Ecto neural progenitor cell (in vitro differentiated cells): ENCODE measurements at regions not wholly inside any gene's neighbourhood (a gene's known extent, or its start where the extent isn't known, plus 50 kb on each side); places are given as distances from the start of the nearest gene placed in this dataset.

ENCODE experiments used
- DNase-seq: peaks from one replicate; pipeline ENCODE4 v3.0.0-alpha.2; 2018; ENCODE audit warnings: low spot score

DNA sequence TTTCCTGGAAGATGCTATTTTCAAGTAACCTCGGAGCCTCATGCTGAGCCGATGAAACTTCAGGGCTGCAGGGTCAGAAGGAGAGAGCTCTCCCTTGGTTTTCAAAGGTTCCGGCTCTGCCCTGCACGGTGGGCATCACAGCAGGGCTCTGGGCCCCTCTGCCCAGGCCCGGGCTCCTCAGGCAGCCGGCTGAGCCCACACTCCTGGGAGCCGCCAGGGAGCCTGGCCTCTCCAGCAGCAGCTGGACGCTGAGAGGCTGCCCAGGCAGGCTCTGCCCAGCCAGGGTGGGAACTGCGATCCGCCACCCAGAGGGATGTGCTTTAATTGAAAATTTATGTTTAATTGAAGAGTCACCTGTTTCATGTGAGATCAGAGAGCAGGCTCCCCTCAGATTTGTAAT is 97.5 kb upstream of the MGMT start:
- no peak for DNase-seq

- DNase-seq, result no peak
Observed at GRCh38 chr10:129371541-129371940, 95.5 kb upstream of the MGMT start.

GRCh38 chr10:129372172-129372571 is 94.9 kb upstream of the MGMT start:
- DNase-seq, result no peak

DNA sequence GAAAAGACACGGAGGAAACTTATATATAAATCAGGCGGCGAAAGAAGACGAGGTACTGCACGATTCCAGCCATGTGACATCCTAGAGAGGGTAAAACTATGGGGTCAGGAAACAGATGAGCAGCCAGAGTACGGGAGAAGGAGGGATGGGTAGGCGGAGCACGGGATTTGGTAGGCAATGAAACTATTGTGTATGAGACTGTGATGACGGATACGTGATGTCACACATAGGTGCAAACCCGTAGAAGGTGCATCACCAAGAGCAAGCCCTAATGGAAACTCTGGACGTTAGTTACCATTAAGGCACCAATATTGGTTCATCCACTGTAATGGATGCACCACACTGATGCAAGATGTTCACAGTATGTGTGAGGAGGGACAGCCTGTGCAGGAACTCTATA is 93.8 kb upstream of the MGMT start:
- DNase-seq, result no peak

GRCh38 chr10:129373718-129374117 is 93.3 kb upstream of the MGMT start:
- no peak for DNase-seq

GRCh38 chr10:129375171-129375570 is 91.9 kb upstream of the MGMT start:
- no peak for DNase-seq

DNA sequence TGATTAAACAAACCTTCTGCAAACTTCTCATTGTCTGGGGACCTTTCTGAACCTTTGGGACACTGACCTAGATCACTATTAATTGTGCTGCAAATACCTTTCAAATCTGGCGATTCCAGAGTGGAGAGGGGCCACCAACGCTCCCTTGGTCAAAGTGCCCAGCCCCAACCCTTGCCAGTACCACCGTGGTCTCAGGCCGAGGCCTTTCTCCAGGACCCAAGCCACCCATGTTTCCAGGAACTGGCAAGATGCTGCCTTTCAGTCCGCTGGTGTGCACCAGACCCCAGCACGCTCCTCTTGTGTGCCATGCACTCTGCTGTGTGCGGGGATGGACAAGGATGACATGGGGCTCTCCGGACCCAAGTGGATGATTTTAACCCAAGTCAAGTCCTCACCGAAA is 91.1 kb upstream of the MGMT start:
- no peak for DNase-seq

DNA sequence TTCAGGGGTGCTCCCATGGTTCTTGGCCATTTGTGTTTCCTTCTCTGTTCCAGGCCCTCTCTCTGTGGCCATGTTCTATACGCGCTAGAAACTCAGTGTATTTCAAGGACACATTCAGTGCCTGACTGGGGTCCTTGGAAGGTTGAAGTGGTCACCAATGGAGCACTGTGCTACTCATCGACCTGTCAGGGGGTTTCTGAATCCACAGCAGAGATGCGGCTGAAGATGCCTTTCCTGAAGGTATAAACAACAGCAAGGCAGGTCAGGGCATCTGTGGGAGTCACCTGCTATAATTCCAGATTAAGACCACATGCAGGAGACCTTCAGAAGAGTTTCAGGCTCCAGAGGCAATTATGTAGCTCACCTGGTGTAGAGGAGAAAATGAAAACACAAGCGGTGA is 86.8 kb upstream of the MGMT start:
- DNase-seq, result no peak

GRCh38 chr10:129381741-129382140 is 85.3 kb upstream of the MGMT start:
- DNase-seq, result no peak

- no peak for DNase-seq
Observed at GRCh38 chr10:129382401-129382800, 84.6 kb upstream of the MGMT start.

- DNase-seq, result no peak
Observed at GRCh38 chr10:129383651-129384050, 83.4 kb upstream of the MGMT start.

DNA sequence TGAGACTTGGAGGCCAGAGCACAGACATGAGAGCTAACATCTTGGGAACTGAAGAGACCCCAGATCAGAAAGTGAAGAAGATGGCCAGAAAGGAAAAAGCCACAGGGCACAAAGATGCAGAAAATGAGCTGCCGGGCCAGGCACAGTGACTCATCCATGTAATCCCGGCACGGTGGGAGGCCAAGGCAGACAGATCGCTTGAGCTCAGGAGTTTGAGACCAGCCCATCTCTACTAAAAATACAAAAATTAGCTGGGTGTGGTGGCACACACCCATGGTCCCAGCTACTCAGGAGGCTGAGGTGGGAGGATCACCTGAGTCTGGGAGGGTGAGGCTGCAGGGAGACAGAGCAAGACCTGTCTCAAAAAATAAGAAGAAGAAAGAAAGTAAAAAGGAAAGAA is 81.4 kb upstream of the MGMT start:
- DNase-seq, result no peak

GRCh38 chr10:129386415-129387257 is 80.4 kb upstream of the MGMT start:
- DNase-seq, result no peak

GRCh38 chr10:129387258-129387525 is 79.8 kb upstream of the MGMT start:
- no peak for DNase-seq

DNA sequence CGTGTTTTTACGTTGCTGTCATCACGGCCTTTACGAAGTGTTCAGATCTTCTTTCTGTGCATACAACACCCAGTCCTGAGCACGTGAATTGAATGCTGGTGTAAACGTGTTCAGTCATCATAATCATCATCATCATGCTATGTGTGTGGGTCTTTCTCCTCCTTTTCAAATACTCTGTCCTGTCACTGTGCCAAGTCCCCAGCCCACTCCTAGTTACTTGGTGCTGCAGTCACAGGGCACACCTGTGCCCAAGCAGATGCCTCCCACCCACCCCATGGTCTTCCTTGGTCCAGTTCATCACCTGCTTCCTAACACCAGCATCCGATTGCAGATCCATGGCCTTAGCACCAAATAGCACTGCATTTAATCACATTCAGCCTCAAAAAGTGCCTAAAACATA is 78.6 kb upstream of the MGMT start:
- DNase-seq, result no peak

GRCh38 chr10:129389194-129389593 is 77.8 kb upstream of the MGMT start:
- no peak for DNase-seq

- no peak for DNase-seq
Observed at GRCh38 chr10:129390147-129390546, 76.9 kb upstream of the MGMT start.

DNA sequence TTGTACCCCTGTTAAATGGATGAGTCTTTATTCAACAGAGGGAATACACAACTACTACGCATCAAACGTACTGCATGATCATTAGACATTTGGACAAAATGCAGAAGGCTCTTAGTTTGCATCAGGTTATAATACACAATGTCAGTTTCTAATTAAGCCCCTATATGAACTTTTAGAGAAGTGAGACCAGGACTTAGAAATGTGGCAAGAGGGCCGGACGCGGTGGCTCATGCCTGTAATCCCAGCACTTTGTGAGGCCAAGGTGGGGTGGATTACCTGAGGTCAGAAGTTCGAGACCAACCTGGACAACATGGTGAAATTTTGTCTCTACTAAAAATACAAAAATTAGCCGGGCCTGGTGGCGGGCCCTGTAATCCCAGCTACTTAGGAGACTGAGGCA is 76.3 kb upstream of the MGMT start:
- DNase-seq, result no peak

- no peak for DNase-seq
Observed at GRCh38 chr10:129391464-129391863, 75.6 kb upstream of the MGMT start.

GRCh38 chr10:129392855-129393254 is 74.2 kb upstream of the MGMT start:
- DNase-seq, result no peak

GRCh38 chr10:129393812-129394211 is 73.2 kb upstream of the MGMT start:
- DNase-seq, result no peak

DNA sequence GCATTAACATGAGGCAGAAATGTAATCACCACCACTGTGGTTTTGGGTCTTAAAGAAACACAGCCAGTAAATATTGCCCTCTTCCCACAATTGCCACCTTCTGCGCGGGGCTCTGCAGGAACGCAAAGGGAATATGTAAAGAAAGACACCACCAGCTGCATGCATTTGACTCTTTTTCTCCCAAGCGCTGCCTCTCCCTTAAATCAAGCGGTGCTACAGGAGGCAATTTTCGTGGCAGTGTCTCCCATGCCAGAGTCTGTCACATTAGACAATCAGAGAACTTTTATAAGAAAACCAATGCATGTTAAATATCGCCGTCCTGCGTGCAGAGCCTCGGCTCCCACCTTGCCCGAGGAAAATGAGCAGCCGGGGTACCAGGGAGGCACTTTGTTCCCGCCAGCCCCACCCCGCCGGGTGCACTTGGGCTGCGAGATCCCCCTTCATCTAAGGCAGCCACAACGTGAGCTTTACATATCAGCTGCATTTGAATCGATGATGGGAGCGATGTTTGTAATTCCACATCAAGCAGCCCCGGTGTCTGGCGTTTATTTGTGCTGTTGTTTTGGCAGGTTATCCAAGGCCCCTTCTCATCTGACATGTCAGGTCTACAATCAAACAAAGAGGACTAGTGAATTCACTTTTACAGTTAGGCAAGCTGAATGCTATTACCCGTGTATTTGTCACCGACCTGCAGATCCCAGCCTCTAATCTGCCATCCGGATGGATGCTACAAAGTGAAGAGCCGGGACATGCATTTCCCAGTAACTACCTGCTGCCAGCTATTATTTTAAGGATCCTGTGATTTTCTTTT is 72.3 kb upstream of the MGMT start:
- DNase-seq, result no peak

DNA sequence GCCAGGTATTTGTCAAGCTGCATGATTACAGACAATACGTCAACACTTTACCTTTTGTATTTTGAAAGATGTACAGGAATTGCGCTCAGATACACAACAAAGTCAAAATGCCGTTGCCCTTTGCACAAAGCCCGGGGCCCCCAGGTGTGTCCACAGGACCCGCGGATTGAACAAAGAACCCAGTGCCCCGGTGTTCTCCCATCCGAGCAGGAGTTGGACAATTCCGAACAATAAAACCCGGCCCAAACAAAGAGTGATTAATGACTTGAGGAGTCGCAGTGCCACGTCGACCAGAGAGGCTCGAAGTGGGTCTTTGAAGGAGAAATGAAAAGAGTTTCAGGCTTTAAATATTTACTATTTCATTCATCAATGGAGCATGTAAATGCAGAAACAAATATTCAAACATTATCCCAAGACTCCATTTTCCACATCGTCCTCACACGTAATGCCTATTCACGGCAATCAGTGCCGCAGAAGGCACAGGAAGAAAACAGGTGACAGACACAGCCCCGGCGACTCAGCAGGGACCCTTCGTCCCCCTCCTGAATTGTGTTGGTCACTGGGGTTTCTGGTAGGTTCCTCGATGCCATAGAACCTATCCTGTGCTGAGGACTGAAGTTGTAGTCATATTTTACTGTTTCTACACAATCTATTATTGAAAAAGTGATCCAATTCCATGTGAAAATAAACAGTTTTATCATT is 70.9 kb upstream of the MGMT start:
- no peak for DNase-seq
